BJ (cell line): ENCODE measurements at regions not wholly inside any gene's neighbourhood (a gene's known extent, or its start where the extent isn't known, plus 50 kb on each side); places are given as distances from the start of the nearest gene placed in this dataset.

Experiments
- CTCF ChIA-PET: fragments of 350-600 bp; formaldehyde crosslinking; extraction: SDS; loops from one replicate; lab custom pipeline; 2021; ENCODE audit warnings: antibody characterized with exemption, inconsistent platforms; lab: Yijun Ruan, JAX
- POLR2A ChIA-PET: fragments of 300-600 bp; sonication (Branson Sonifier 250); formaldehyde crosslinking; extraction: SDS; loops from one replicate; lab custom pipeline; 2021; ENCODE audit warnings: antibody characterized with exemption; lab: Charles Lee
- DNase-seq: peaks from one replicate; pipeline ENCODE4 v3.0.0-alpha.2; 2011; ENCODE audit warnings: low read depth
- H3K27me3 ChIP-seq: 2 replicates; pipeline ENCODE4 v1.6.0; 2011; ENCODE audit warnings: low read length; ENCODE audit not compliant: control insufficient read depth, insufficient read depth
- H3K36me3 ChIP-seq: 2 replicates; pipeline ENCODE4 v1.5.1; 2011; ENCODE audit warnings: low read length; ENCODE audit not compliant: control insufficient read depth, insufficient read depth
- H3K4me3 ChIP-seq: 2 replicates; pipeline ENCODE4 v1.5.1; 2011; ENCODE audit warnings: low read depth, mild to moderate bottlenecking, control low read depth, low read length
- TF ChIP-seq, protein P1 (sequence below): IDR thresholded peaks from 2 replicates; pipeline ENCODE4 v1.5.1; 2011; ENCODE audit warnings: low read depth, mild to moderate bottlenecking, control low read depth, inconsistent platforms, low read length, moderate library complexity; ENCODE audit not compliant: insufficient read depth

DNA sequence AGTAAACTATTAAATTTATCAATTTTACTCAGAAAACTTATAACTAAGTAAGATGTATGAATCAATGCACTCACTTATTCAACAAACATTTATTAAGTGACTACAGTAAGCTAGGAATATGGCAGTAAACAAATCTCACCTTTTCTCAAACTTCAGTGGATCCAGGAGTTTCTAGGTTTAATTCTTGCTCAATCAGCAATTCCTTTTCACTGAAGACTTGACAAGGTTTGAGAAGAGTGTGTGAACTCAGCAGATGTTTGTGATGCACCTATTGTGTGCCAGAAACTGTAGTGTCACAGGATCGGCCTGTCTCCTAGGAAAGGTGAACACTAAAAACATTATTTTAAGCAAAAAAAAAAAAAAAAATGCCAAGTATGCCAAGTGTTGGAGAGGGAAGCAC is 167.8 kb downstream of the ALG10 start:
- no peaks in the 10 kb centered on the region for H3K36me3 ChIP-seq
- no peaks in the 10 kb centered on the region for H3K27me3 ChIP-seq
- TF ChIP-seq, protein P1, sequence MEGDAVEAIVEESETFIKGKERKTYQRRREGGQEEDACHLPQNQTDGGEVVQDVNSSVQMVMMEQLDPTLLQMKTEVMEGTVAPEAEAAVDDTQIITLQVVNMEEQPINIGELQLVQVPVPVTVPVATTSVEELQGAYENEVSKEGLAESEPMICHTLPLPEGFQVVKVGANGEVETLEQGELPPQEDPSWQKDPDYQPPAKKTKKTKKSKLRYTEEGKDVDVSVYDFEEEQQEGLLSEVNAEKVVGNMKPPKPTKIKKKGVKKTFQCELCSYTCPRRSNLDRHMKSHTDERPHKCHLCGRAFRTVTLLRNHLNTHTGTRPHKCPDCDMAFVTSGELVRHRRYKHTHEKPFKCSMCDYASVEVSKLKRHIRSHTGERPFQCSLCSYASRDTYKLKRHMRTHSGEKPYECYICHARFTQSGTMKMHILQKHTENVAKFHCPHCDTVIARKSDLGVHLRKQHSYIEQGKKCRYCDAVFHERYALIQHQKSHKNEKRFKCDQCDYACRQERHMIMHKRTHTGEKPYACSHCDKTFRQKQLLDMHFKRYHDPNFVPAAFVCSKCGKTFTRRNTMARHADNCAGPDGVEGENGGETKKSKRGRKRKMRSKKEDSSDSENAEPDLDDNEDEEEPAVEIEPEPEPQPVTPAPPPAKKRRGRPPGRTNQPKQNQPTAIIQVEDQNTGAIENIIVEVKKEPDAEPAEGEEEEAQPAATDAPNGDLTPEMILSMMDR = no peak
- H3K4me3 ChIP-seq = no peak overlapping the region
- POLR2A ChIA-PET = no interaction called here
- DNase-seq = no peak
- CTCF ChIA-PET = interaction anchor here (0.6 kb wide), 1 partner anchor 68 kb away, joined by 5 read pairs; no protein-coding TSS in a partner anchor

DNA sequence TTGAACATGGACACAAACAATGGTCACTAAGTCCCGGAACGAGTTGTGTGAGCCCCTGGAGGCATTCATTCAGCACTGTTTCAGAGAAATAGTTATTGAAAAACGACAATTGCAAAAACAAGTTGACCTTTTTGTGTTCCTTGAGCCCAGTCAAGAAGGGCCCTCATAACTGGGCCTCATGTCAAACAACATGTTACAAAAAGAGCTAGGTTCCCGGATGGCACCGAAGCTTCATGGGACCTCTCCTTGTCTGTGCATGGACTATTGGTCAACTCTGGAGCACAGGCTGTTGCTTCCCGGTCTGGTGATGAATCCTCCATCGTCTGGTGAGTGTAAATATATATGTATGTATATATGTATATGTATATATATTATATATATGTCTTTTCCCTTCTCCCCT is 176.6 kb downstream of the ALG10 start:
- DNase-seq = no peak
- H3K4me3 ChIP-seq = no peak overlapping the region
- ChIA-PET CTCF (no interaction called here), POLR2A (no interaction called here)
- no peaks in the 10 kb centered on the region for H3K27me3 ChIP-seq
- H3K36me3 ChIP-seq = no peaks in the 10 kb centered on the region
- TF ChIP-seq, protein P1 = no peak

DNA sequence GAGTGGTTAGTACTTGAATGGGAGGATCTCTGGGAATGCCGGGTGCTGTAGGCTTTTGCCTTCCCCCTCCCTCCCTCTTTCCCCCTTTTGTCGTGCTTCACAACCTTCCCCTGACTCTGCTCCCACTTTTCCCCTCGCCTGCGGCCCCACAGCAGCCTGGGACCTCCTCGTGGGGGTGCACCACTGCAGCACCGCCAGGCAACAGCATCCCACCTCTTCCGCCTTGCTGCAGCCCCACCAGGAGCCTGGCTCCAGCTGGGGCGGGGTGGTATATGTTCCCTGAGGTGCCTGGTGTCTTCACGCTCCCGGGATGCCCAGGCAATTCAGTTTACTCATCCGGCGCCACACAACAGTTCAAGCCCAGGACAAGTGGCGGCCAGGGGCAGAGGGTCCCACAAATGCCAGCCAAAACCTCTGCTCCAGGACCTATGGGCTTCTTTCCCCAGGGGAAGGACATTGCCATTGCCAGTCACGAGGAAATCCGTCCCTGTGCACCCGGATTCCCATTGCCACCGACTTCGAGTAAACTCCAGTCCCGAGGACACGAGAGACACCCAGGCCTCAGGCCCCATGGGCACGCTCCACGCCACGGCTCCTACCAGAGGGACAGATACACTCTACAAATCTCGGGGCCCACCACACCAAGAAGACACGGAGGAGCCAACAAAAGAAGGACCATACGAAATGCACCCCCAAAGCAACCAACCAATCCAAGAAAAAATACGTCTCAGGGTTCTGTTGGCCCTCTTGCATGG is 181.7 kb downstream of the ALG10 start:
- no peak for DNase-seq
- TF ChIP-seq, protein P1 = no peak
- H3K27me3 ChIP-seq = no peaks in the 10 kb centered on the region
- H3K4me3 ChIP-seq = no peak overlapping the region
- no peaks in the 10 kb centered on the region for H3K36me3 ChIP-seq
- ChIA-PET POLR2A (no interaction called here), CTCF (no interaction called here)

DNA sequence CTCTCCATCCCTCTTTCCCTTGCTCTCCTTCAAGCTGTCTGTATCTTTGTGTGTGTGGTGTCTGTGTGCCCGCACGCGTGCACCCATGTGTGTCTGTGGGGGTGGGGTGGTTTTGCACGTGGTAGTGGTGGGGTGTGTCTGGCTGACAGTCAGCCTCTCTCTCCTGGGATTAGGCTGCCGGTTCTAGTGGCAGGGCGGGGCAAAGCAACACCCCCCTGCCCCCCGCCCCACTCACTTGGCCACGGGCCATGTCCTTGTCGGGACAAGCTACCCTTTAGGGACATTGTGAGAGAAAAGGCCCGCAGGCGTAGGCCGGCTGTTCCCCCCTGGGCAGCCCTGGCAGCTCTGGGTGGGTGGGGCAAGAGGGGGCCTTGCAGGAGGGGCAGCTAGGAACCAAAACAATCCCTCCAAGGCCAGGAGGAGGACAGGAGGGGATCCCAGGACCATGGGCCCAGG is 182.6 kb downstream of the ALG10 start:
- H3K4me3 ChIP-seq = no peak overlapping the region
- no peak for DNase-seq
- POLR2A ChIA-PET = no interaction called here
- TF ChIP-seq, protein P1 = no peak
- H3K36me3 ChIP-seq = no peaks in the 10 kb centered on the region
- CTCF ChIA-PET = no interaction called here
- H3K27me3 ChIP-seq = no peaks in the 10 kb centered on the region

DNA sequence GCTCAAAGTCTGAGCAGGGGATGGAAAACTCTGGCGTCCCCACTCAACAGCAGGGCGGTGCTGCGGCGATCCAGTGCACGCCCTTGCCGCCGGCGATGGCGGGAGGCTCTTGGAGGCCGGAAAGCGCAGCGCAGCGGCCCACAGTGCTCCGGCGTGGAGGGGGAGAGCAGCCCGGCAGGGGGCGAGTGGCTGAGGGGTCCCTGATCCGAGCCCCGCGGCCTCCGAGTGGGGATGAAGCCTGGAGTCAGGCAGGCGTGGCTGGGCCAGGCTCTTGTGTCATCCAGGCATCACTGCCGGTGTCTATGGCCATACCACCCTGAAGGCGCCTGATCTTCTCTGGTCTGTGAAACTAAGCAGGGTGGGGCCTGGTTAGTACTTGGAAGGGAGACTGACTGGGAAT is 183.1 kb downstream of the ALG10 start:
- no peak for DNase-seq
- H3K27me3 ChIP-seq = no peaks in the 10 kb centered on the region
- TF ChIP-seq, protein P1 = no peak
- ChIA-PET POLR2A (no interaction called here), CTCF (no interaction called here)
- no peaks in the 10 kb centered on the region for H3K36me3 ChIP-seq
- H3K4me3 ChIP-seq = no peak overlapping the region
